Small intestine (tissue), 7 donors: ENCODE measurements at regions not wholly inside any gene's neighbourhood (a gene's known extent, or its start where the extent isn't known, plus 50 kb on each side); places are given as distances from the start of the nearest gene placed in this dataset.
"Not testable (repeated sequence)": the region's sequence is repeated elsewhere in the genome, so short reads cannot be mapped to it uniquely, and the experiment has no call there.

Experiments used
- DNase-seq, 2 donors: peaks; one replicate each; pipeline versions ENCODE4 v3.0.0 to v3.0.0-alpha.2; 2013
- FAIRE-seq: peaks from 2 replicates; lab custom pipeline; 2012; peaks lifted over from hg19 to GRCh38; lab: Jason Lieb, UNC
- H3K27ac ChIP-seq, 3 donors: one replicate each; pipeline ENCODE4 v1.5.1; 2013; ENCODE audit warnings: low read length in 2 of 3, mild to moderate bottlenecking in 2 of 3, control low read depth in 1 of 3, inconsistent platforms in 1 of 3, low read depth in 1 of 3, moderate library complexity in 1 of 3
- H3K27me3 ChIP-seq, 3 donors: one replicate each; pipeline ENCODE4 v1.6.1; 2013; ENCODE audit warnings: low read length in 3 of 3, inconsistent platforms in 1 of 3; ENCODE audit not compliant: control insufficient read depth in 3 of 3, insufficient read depth in 3 of 3
- H3K36me3 ChIP-seq, 3 donors: one replicate each; pipeline ENCODE4 v1.6.1; 2013; ENCODE audit warnings: low read length in 3 of 3, inconsistent platforms in 1 of 3, low read depth in 1 of 3, mild to moderate bottlenecking in 1 of 3, moderate library complexity in 1 of 3; ENCODE audit not compliant: control insufficient read depth in 3 of 3, insufficient read depth in 2 of 3
- H3K4me1 ChIP-seq, 3 donors: one replicate each; pipeline ENCODE4 v1.6.1; 2013; ENCODE audit warnings: low read length in 2 of 3, inconsistent platforms in 1 of 3, low read depth in 1 of 3, mild to moderate bottlenecking in 1 of 3, moderate library complexity in 1 of 3; ENCODE audit not compliant: control insufficient read depth in 3 of 3, insufficient read depth in 2 of 3
- H3K4me3 ChIP-seq, 3 donors: one replicate each; pipeline ENCODE4 v1.5.1; 2013; ENCODE audit warnings: low read length in 3 of 3, control low read depth in 1 of 3, inconsistent platforms in 1 of 3, low read depth in 1 of 3, mild to moderate bottlenecking in 1 of 3, moderate library complexity in 1 of 3
- H3K9me3 ChIP-seq, 2 donors: one replicate each; pipeline ENCODE4 v1.6.1; 2013; ENCODE audit warnings: low read depth in 1 of 2, low read length in 1 of 2; ENCODE audit not compliant: control insufficient read depth in 2 of 2, insufficient read depth in 1 of 2
- WGBS, 3 donors: extraction: QIAGEN DNeasy Blood & Tissue Kit; methylation state at CpG; one replicate each; pipeline ENCODE4 v1.1.7; 2013; 5-methylcytosine and 5-hydroxymethylcytosine counted together
- donor health status: healthy with polysubstance abuse.
- donor health status: control.
- donor health status: control.
- donor health status: Bipolar disorder and iron deficiency.
- donor health status: healthy.

GRCh38 chr2:217601601-217602000 is 401.2 kb downstream of the TNS1 start:
- Histone ChIP-seq H3K4me3 (no peak overlapping the region), H3K36me3 (no peaks in the 10 kb centered on the region), H3K27ac (no peak overlapping the region), H3K4me1 (no peaks in the 10 kb centered on the region), H3K27me3 (peaks cover 0 to 7% (median 0%) of the 10 kb centered on the region in 3 donors), H3K9me3 (no peaks in the 10 kb centered on the region)
- DNase-seq (no peak), FAIRE-seq (no peak)
- WGBS, 3 donors: 46 to 65% (median 51%) methylated on average over 2 of the region's 2 CpGs

GRCh38 chr2:217599906-217600305 is 402.9 kb downstream of the TNS1 start:
- H3K9me3 ChIP-seq: no peaks in the 10 kb centered on the region
- WGBS, 3 donors: 83 to 91% (median 89%) methylated on average over 3 of the region's 3 CpGs

GRCh38 chr2:217597681-217598080 is 405.1 kb downstream of the TNS1 start:
- no peak for DNase-seq
- 83 to 90% (median 84%) methylated on average over 6 of the region's 6 CpGs for WGBS, 3 donors
- FAIRE-seq: no peak

More at GRCh38 chr2:217599906-217600305, 402.9 kb downstream of the TNS1 start:
- Histone ChIP-seq H3K36me3 (no peaks in the 10 kb centered on the region), H3K27ac (no peak overlapping the region), H3K4me1 (no peaks in the 10 kb centered on the region), H3K4me3 (no peak overlapping the region), H3K27me3 (peaks cover 0 to 7% (median 0%) of the 10 kb centered on the region in 3 donors)
- no peak for FAIRE-seq
- DNase-seq: no peak

GRCh38 chr2:217597145-217597544 is 405.6 kb downstream of the TNS1 start:
- WGBS, 3 donors: 80 to 85% (median 82%) methylated on average over 4 of the region's 4 CpGs
- Histone ChIP-seq H3K27me3 (peaks cover 0 to 7% (median 0%) of the 10 kb centered on the region in 3 donors), H3K9me3 (no peaks in the 10 kb centered on the region), H3K4me3 (no peak overlapping the region), H3K36me3 (no peaks in the 10 kb centered on the region), H3K27ac (no peak overlapping the region), H3K4me1 (no peaks in the 10 kb centered on the region)
- no peak for FAIRE-seq
- no peak for DNase-seq

More at GRCh38 chr2:217597681-217598080, 405.1 kb downstream of the TNS1 start:
- no peaks in the 10 kb centered on the region for H3K36me3 ChIP-seq
- no peak overlapping the region for H3K4me3 ChIP-seq
- no peaks in the 10 kb centered on the region for H3K4me1 ChIP-seq
- H3K27me3 ChIP-seq: peaks cover 0 to 7% (median 0%) of the 10 kb centered on the region in 3 donors
- H3K9me3 ChIP-seq: no peaks in the 10 kb centered on the region
- no peak overlapping the region for H3K27ac ChIP-seq

GRCh38 chr2:217593732-217594131 is 409.1 kb downstream of the TNS1 start:
- no peak overlapping the region for H3K4me3 ChIP-seq
- H3K36me3 ChIP-seq: no peaks in the 10 kb centered on the region
- H3K27ac ChIP-seq: no peak overlapping the region
- no peaks in the 10 kb centered on the region for H3K9me3 ChIP-seq
- H3K4me1 ChIP-seq: no peaks in the 10 kb centered on the region
- DNase-seq (peak in 1 of 2 donors; percentile 5), FAIRE-seq (no peak)
- H3K27me3 ChIP-seq: peaks cover 0 to 2% (median 0%) of the 10 kb centered on the region in 3 donors
- 38 to 54% (median 50%) methylated on average over 4 of the region's 4 CpGs for WGBS, 3 donors

GRCh38 chr2:217588266-217588665 is 414.5 kb downstream of the TNS1 start:
- Histone ChIP-seq H3K36me3 (no peaks in the 10 kb centered on the region), H3K27ac (no peak overlapping the region), H3K9me3 (no peaks in the 10 kb centered on the region), H3K4me3 (no peak overlapping the region), H3K27me3 (no peaks in the 10 kb centered on the region), H3K4me1 (no peaks in the 10 kb centered on the region)
- no peak for DNase-seq
- FAIRE-seq: no peak
- 53 to 68% (median 61%) methylated on average over 4 of the region's 4 CpGs for WGBS, 3 donors

- FAIRE-seq: no peak
These were observed 417.4 kb downstream of the TNS1 start for GRCh38 chr2:217585362-217585761.

GRCh38 chr2:217580407-217580806 is 422.4 kb downstream of the TNS1 start:
- FAIRE-seq, H3K9me3 ChIP-seq: not testable (repeated sequence)
- 84 to 91% (median 86%) methylated on average over 1 of the region's 1 CpG for WGBS, 3 donors

More at GRCh38 chr2:217585362-217585761, 417.4 kb downstream of the TNS1 start:
- no peak overlapping the region for H3K27ac ChIP-seq
- no peaks in the 10 kb centered on the region for H3K36me3 ChIP-seq
- no peaks in the 10 kb centered on the region for H3K4me1 ChIP-seq
- H3K9me3 ChIP-seq: no peaks in the 10 kb centered on the region
- no peaks in the 10 kb centered on the region for H3K27me3 ChIP-seq
- WGBS, 3 donors: 63 to 76% (median 68%) methylated on average over 3 of the region's 3 CpGs
- no peak overlapping the region for H3K4me3 ChIP-seq
- no peak for DNase-seq

GRCh38 chr2:217573571-217573970 is 429.2 kb downstream of the TNS1 start:
- H3K27ac ChIP-seq: no peak overlapping the region
- no peaks in the 10 kb centered on the region for H3K4me1 ChIP-seq
- no peak for FAIRE-seq
- H3K4me3 ChIP-seq: no peak overlapping the region
- DNase-seq: no peak
- no peaks in the 10 kb centered on the region for H3K36me3 ChIP-seq
- H3K27me3 ChIP-seq: no peaks in the 10 kb centered on the region
- WGBS, 3 donors: 70 to 79% (median 77%) methylated on average over 3 of the region's 3 CpGs
- H3K9me3 ChIP-seq: no peaks in the 10 kb centered on the region

More at GRCh38 chr2:217580407-217580806, 422.4 kb downstream of the TNS1 start:
- not testable (repeated sequence) for H3K36me3 ChIP-seq, H3K27me3 ChIP-seq, H3K27ac ChIP-seq, H3K4me1 ChIP-seq, DNase-seq, H3K4me3 ChIP-seq
